NOMO-1 treated with DMSO at 0.1 percent for 48 hours (cell line): ENCODE measurements at regions not wholly inside any gene's neighbourhood (a gene's known extent, or its start where the extent isn't known, plus 50 kb on each side); places are given as distances from the start of the nearest gene placed in this dataset.
"Not testable (repeated sequence)": the region's sequence is repeated elsewhere in the genome, so short reads cannot be mapped to it uniquely, and the experiment has no call there.

ENCODE experiments used
- DNase-seq: peaks from one replicate; lab custom pipeline; 2025; ENCODE audit not compliant: unreplicated experiment; lab: John Stamatoyannopoulos, UW

DNA sequence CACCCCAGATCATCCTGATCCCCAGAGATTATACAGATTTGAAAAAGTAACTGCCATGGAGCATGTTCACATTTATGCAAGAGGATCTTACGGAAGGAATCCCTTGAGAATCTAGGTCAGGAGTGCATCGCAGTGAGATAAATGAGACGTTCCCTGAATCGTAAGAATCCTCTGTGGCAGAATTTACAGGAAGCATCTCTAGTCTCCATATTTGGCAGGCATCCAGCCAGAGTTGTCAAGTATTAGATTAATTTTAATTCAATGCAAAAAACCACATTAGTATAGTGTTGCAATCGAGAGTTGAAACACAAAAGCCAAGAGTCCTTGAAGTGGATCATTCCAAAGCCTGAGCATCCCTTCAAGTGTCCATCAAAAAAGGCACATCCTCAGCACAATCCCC is 100.8 kb downstream of the RRAGC start:
- DNase-seq, result no peak

DNA sequence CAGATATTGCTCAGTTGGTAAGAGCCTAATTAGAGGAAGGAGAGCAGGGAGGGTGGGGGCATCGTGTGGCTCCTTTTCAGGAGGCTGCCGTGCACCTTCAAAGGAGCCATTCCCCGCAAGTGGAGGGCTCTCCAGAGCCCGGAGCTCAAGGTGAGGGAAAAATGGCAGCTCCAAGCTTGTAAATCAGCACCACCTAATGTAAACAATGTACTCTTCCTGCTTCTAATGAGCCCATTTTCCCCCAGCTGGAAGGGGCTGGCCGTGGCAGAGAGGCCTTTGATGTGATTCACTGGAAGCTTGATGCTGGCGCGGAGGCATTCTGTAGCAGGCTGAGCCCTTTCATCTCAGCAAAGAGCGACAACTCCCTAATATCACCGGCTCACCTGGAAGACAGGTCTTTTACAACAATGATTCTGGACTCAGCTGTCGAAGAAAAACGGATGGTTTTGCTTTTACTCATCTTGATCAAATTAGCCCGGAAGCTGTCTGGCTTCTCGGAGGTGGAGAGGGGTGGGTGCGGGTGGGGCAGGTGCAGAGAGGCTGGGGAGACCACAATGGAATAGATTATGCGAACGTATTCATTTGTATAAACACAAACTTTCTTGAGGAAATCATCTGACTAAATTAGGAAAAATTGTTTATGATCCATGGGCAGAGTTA is 112.5 kb downstream of the RRAGC start:
- DNase-seq, result no peak

DNA sequence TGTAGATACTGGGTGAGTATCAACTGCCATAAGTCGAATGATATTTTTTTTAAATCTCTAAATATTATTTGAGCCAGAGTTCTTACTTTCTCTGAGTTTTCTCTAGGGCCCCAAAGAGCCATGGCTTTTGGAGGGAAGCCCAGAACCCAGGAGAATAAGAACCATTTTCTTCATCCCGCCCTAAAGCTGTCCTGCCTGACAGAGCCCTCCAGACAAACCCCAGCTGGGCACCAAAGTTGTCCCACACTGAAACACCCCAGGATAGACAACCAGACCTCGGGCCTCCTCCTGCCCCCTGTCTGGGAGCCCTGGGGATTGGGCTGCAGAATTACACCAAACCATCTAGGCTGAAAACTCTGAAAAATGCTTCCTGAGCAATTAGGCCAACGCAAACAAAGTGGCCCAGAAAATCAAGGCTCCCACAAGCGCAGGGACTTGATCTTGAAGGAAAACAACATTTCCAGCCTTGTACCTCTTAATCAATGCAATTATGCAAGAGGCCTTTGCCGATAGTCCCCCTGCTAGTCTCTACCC is 113.1 kb downstream of the RRAGC start:
- DNase-seq, result no peak

DNA sequence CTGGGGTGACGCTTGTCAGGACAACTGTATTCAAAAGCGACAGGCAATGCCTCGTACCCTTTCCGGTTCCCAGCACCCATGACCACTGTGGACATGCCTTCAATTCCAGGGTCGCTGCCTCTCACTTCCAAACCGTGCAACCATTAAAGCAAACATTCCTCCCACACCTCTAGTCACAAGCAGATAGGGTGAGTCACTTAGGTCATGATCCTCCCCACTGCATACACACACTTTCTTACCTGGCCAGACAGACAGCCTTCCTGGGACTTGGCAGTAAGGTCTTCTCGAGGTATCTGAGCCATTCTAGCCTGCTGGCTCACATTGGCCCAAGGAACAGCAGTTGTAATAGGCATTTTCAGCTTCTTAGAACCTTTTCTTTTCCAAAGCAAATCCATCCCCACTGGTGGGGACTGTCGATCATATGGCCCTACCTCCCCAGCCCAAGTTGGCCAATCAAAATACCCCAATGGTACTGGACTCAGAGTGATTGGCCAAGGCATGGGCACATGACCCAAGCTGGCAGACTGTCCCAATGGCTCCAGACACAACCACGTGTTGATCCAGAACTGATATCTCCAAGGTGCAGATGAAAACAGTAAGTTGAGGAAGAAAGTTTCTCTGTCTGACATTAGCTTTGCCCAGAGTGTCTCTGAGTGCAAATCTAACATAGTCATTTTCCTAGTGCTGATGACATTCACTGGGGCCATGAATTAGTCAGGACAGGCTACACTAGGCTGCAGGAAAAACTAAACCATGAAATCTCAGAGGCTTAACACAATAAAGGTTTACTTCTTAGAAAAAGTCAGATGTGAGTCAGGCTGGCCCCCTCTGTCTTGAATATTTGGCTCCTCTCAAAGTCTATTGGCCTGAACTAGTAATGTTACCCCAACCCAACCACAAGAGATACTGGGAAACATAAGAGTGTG is 113.8 kb downstream of the RRAGC start:
- no peak for DNase-seq

DNA sequence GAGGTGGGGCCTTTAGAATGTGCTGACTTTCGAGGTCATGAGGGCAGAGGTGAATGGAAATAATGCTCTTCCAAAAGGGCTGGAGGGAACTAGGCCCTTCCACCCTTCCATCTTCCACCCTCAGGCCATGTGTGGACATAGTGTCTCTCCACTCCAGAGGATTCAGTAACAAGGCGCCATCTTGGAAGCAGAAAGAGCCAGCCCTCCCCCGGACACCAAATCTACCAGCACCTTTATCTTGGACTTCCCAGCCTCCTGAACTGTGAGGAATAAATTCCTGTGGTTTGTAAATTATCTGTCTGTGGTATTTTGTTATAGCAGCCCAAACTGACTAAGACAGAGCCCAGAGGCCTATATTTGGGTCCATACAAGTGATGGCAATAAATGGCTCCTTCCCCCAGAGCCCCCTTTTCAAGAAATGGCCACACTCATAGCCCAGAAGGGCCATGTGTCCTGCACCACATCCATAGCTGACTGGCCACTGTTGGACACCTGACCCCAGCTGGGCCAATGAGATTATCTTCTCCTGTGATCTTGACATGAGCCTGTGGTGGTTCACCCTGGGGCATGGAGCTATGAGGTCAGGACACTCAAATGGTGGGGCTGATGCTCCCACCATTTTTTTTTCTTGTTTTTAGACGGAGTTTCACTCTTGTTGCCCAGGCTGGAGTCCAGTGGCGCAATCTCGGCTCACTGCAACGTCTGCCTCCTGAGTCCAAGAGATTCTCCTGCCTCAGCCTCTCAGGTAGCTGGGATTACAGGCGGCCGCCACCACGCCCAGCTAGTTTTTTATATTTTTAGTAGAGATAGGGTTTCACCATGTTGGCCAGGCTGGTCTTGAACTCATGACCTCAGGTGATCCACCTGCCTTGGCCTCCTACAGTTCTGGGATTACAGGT is 114.9 kb downstream of the RRAGC start:
- no peak for DNase-seq

DNA sequence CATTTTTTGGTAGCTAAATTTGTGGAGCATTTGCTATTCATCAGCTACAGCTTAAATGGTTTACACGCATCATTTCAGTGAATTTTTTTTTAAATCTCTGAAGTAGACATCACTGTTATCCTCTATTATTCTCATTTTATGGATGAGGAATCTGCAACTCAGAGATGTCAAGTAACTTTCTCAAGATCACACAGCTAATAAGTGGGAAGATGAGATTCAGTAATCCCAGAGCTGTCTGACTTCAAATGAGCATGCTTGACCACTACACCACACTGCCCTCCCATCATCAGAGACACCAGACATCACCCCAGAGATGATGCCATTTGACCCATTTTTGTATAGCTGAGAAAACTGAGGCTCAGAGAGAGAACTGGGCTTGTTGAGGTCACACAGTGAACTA is 116.4 kb downstream of the RRAGC start:
- DNase-seq, result no peak

DNA sequence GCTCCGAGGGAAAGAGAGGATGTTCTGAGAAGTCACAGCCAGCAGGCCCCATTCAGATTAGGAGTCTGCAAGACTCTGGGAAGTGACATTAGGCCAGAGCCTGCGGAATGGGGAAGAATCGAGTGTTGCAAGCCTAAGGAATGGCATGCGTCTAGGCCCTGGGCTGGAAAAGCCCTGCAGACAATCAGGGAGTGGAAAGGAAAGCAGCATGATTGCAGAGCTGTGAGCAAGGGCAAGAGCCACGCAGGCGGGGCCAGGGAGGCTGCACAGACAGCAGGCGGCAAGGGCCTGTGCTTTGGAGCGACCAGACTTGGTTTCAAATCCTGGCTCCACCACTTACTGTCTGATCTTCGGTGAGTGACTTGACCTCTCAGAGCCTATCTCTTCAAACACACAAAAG is 118.2 kb downstream of the RRAGC start:
- no peak for DNase-seq

DNA sequence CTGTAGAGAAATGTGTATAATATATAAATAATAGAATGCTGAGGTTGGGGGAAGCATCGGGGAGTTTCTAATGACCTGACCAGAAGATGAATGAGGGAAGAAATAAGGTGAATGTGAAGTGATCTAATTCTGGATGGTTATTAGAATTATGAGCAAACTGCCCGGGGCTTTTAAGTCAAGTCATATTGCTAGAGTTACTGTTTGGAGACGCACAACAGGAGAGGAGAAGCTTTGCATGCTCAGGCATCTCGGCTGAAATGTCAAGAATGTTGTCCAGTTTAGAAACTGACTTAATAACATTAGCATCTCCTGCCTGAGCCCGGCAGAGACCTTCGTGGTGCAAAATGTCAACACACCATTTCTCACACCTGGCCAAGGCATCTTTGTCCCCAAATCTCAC is 119.1 kb downstream of the RRAGC start:
- no peak for DNase-seq

DNA sequence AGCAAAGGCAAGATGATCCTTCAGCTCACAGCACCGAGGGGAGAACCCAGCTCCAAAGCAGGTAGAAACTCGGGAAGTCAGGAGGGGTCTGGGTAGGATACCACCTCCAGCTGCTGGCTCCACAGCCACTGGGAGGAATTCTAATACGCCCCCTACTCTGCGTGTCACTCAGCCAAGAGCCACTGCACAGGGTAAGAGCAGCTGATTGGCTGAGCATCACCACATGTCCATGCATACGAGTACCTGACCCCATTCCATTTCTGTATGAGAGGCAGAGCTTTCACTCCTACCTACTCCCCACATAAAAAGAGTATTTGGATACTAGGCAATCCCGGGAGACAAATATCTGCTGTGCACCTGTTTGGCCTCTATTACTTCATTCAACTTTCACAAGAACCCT is 121.4 kb downstream of the RRAGC start:
- DNase-seq, result no peak

DNA sequence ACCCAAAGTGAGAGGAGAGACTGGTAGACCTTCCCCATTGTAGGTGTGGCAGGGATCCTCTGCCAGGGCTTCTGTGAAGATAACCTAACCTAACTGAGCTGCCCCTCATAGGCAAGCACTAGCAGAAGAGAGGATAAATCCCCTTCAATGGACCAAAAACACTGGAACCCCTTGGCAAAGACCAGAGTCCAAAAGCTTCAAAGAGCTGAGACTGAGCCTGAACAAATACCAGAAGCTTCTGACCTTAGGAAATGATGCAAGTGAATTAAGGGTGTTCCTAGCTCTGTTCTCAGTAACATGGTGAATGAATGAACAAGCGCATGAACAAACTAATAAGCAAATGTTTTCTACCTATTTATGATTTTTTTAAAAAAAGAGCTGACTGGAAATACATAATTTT is 123.2 kb downstream of the RRAGC start:
- no peak for DNase-seq

DNA sequence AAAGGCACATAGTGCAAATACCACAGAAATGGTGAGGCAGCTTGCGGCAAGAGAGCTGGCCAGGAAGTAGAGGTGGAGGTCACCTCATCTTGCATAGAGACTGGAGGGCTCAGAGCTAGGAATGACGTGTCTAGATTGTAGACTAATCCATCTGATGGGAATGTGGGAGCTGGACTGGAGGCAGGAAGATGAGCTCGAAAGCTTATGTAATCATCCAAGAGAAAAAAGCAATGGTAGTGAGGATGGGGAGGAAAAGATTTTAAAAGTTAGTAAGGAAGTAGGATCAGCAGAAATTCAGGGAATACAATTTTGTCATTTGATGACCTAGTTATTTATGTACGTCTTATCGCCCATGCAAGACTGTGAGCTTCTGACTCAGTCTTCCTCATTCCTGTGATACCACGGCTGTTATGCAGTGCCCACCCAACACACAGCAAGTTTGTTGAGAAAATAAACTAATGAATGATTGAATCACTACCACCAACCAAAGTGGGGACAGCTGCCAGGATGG is 123.9 kb downstream of the RRAGC start:
- DNase-seq, result no peak

DNA sequence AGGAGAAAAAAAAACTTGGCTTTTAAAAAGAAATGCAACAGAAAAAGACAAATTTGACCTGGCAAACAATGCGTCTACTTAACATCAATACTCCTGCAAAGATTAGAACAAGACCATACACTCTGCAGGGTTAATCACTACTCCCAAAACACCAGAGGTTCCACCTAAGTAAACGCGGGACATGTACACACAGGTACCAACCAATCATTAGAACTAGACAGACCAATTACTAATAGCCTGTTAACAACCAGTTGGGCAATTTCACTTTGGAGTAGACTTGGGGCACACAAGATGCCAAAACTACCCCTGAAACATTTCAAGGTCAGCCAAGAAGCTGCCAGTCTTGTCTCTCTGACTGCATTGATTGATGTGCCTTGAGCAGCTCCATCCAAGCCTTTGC is 125.8 kb downstream of the RRAGC start:
- no peak for DNase-seq

DNA sequence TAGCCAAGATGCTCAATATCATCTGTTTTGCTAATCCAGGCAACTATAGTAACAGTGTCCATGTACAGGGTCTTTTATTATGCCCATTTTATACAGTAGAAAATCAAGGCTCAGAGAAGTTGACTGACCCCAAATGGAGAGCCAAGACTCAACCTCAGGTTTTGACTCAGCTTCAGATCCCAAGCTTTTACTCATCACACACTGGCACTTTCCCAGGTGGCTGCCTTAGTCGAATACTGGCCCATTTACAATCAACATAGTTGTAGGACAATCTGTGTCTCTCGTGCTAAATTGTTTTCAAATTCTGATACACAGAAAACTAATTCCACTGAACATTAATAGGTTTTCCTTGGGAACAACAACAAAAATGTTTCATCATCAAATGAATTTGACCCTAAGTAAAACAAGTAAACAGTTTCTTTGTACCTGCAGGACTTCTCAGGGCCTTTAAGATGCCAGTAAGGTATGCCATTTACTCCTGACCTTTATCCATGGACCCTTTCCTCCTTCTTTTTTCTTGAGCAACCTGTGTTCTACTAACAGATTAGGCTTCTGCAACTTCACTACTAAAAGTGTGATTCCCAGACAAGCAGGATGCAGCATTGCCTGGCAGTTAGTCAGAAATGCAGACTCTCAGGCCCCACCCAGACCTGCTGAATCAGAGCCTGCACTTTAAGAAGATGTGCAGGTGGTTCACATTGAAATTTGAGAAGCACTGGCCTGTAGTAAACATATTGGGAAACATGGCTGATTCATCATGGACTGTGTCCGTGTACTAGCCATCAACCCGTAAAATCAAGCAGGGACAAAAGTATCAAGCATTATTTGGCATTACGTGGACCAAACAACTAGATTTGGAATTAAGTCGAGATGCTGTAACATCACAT is 128.8 kb downstream of the RRAGC start:
- no peak for DNase-seq

DNA sequence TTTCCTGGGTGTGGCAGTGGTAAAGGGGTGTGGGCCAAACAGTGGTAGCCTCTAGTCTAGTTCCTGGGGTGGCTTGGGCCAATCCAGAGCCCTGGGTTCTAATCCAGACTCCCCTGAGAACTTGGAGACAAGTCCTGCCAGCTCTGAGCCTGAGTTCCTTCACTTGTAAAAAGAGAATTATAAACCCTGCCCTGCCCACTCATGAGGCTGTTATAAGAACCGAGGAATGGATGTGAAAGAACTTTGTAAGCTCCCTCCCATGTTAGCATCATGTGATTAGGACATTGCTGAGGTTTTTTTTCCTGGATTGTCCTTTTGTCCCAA is 131.0 kb downstream of the RRAGC start:
- no peak for DNase-seq

DNA sequence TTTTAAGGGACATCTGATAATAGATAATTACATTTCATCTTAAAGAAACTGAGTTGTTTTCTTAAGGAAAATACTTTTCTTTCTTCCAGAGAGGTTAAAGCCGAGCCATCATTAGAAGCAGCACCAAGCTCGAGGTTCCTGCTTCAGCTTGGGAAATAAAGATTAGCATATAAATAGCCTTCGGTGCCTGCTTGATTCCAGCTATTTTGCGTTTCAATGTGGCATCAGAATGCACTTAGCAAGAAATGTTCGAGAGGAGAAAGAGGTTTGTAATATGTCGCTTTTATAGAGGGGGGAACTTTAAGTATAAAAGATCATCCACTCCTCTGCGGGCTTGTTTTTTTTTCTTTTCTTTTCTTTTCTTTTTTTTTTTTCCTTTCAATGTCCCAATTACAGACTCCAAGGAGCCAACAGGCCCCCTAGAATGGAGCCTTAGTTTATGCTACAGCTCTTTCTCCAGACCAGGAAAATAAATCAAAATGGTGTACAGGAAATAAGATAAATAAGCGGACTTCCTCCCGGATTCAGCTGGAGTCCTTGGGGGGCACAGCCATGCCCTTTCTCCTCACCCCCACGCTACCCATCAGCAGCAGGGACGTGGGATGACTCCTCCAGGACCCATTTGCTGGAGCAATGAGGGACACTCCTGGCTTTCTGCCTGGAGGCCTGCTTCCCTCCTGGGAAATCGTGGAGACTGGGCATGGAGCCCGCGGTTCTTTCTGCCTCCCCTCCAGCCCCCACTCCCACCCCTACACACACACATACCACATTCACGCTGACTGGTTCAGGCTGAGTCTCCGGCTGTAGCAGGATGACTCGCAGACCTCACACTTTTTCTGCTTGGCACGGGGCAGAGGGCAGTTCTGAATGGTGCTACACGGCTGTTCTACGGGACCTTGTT is 131.6 kb downstream of the RRAGC start:
- DNase-seq, result no peak

DNA sequence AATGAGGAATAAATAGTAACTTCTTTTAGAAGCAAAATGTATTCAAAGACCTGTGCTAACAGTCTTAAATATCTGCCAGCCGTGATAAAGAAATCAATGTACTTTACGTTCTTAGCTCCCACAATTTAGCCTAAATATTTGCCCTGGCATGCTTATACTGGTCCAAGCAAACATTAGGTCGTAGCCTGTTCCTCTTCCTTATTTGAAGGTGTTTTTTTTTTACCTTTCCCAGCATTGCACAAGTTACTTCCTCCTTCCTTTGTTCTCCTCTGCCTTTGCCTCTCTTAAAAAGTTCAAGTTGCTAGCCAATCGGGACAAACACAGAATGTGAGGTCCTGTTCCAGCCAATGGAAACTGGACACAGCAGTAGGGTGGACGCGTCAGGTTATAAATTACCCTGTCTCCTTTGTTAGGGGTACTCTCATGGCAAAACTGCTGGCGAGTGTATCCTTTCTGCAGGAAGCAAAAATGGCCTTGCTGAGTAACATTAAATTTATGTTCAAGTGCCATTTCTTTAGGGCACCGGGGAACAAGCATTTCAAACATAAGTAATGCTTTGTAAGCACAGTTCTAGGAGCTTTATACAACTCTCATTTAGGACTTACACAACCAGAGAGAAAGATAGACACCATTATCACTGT is 134.1 kb downstream of the RRAGC start:
- not testable (repeated sequence) for DNase-seq

DNA sequence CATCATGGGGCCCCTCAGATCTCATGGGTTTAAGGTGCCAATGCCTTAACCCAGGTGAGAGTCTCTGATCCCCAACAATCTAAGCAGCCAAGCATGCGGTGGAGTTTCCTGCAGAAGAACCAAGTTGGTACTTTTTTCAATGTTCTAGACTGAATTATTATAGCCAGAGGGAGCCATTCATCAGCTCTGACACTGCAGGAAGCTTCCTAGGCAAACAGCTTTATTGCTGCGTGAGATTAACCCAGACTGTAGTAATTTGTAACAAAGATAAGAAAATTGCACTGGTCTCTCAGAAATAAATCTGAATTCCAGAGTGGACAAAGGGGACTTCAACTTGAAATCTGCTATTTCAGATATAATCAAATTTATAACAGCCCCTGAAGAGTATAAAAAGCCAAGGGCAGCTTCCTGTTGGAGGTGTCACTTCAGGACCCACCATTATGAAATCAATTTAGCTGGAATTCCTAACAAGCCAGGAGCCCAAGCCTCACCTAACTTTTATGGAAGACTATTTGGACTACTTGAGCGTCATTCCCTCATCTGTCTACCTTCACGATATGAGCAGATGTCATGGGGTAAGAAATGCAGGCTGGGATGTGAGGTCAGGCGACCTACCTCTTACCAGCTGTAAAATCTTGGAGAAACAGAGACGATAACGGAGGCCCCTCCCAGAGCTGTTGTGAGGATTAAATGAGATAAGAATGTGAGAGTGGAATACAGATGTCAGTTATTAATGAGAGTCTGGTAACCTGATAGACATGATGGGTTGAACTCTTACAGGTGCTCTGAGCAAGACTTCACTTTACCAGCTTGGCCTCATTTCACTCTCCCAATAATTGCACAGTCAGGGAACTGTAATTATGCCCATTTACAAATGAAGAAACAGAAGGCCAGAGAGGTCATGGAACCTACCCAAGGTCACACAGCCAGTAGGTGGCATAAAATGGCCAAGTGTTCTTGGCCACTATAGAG is 135.1 kb downstream of the RRAGC start:
- no peak for DNase-seq

DNA sequence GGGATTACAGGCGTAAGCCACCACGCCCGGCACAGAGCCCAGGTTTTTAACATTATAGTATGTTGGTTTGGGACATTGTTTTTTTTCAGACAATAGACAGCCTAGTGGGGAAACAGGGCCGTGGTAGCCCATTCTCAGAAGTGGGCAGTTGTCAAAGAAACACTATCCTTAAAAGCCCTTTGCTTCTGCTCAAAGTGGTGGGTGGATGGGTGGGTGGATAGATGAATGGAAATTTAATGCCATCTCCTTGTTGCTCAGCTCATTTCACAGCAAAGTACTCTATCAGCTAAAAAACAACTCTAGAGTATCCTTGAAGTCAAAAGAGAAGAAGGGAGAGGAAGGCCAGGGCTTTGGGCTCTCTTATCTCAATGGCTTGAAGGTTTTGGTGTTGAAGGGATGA is 137.8 kb downstream of the RRAGC start:
- DNase-seq, result no peak
